Right lobe of liver (tissue), 4 donors: ENCODE measurements at regions not wholly inside any gene's neighbourhood (a gene's known extent, or its start where the extent isn't known, plus 50 kb on each side); places are given as distances from the start of the nearest gene placed in this dataset.

ENCODE experiments used
- CTCF ChIP-seq, 4 donors: fragments of 200-600 bp in 3 of 4; fragments of 450-650 bp in 1 of 4; IDR thresholded peaks; one replicate each; pipeline versions ENCODE4 v1.5.1 to v1.8.0; 2016 to 2022; ENCODE audit warnings: antibody characterized with exemption in 4 of 4, mild to moderate bottlenecking in 2 of 4
- POLR2A ChIP-seq: fragments of 450-650 bp; IDR thresholded peaks from one replicate; pipeline ENCODE4 v1.6.1; 2017; ENCODE audit warnings: antibody characterized with exemption, mild to moderate bottlenecking
- donor health status: DM: no; HTN: no; CAD: no.
- donor health status: DM: no; HTN: no; CAD: no.
- donor health status: DM: no; HTN: yes; CAD: no.

- TF ChIP-seq CTCF (IDR thresholded peaks at IDR 0.05), result no peak
- TF ChIP-seq POLR2A, result no peak
Observed at GRCh38 chr3:69628951-69629350, 110.3 kb upstream of the MITF start.
